Activated CD4-positive, alpha-beta T cell treated with anti-CD3 and anti-CD28 coated beads for 36 hours (primary cell): ENCODE measurements at regions not wholly inside any gene's neighbourhood (a gene's known extent, or its start where the extent isn't known, plus 50 kb on each side); places are given as distances from the start of the nearest gene placed in this dataset.

Source experiments
- ATAC-seq: fragments of 200-7000 bp; cut with Tn5 transposase; one replicate; pipeline ENCODE4 v1.10.0; 2021; ENCODE audit warnings: mild to moderate bottlenecking, moderate library complexity
- CTCF ChIA-PET: fragments of 350-600 bp; sonication (Branson Sonifier 250); formaldehyde crosslinking; loops from one replicate; lab custom pipeline; 2021; ENCODE audit warnings: antibody characterized with exemption; lab: Charles Lee
- POLR2A ChIA-PET: fragments of 350-600 bp; sonication (Branson Sonifier 250); formaldehyde crosslinking; loops from one replicate; lab custom pipeline; 2021; ENCODE audit warnings: antibody characterized with exemption, inconsistent platforms; lab: Charles Lee
- DNase-seq: peaks from one replicate; pipeline ENCODE4 v3.0.0-alpha.2; 2020
- H3K27ac Mint-ChIP-seq: one replicate; pipeline ENCODE4 v1.8.0; 2021; ENCODE audit warnings: mixed read lengths
- H3K27me3 Mint-ChIP-seq: one replicate; pipeline ENCODE4 v1.8.0; 2021; ENCODE audit warnings: mixed read lengths
- H3K36me3 Mint-ChIP-seq: one replicate; pipeline ENCODE4 v1.8.0; 2021; ENCODE audit warnings: low read depth, mixed read lengths
- H3K4me1 Mint-ChIP-seq: one replicate; pipeline ENCODE4 v1.8.0; 2021; ENCODE audit warnings: mixed read lengths
- H3K4me3 Mint-ChIP-seq: one replicate; pipeline ENCODE4 v1.8.0; 2021; ENCODE audit warnings: mild to moderate bottlenecking, moderate library complexity, mixed read lengths
- H3K9me3 Mint-ChIP-seq: one replicate; pipeline ENCODE4 v1.8.0; 2021; ENCODE audit warnings: low read depth, mixed read lengths
- intact Hi-C, 2 experiments: fragments of 100-400 bp; cut with DNase I in 1 of 2; cut with micrococcal nuclease in 1 of 2; formaldehyde crosslinking; loops; one replicate each; pipeline versions ENCODE4 v1.14.2 to v1.15.1; 2022 to 2024; cut with DNase I, micrococcal nuclease

DNA sequence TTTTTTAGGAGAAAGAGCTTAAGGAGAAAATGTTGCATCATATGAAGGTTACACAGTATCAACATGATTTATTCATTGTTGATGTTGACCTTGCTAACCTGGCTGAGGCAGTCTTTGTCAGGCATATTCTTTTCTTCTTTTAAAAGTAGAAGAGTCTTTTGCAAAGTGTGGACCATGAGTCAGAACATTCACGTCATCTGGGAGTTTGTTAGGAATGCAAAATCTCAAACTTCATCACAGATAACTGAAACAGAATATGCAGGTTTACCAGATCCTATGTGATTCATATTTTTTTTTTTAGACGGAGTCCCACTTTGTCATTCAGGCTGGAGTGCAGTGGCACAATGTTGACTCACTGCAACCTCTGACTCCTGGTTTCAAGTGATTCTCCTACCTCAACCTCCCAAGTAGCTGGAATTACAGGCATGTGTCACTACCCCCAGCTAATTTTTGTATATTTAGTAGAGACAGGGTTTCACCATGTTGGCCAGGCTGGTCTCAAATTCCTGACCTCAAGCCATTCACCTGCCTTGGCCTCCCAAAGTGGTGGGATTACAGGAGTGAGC lies 530.4 kb upstream of the BTBD3 start:
- H3K9me3 Mint-ChIP-seq = peaks cover 13% of the 10 kb centered on the region
- ChIA-PET POLR2A (no interaction called here), CTCF (no interaction called here)
- DNase-seq (no peak), ATAC-seq (no peak)
- no peak overlapping the region for H3K4me3 Mint-ChIP-seq
- no peaks in the 10 kb centered on the region for H3K4me1 Mint-ChIP-seq
- H3K27ac Mint-ChIP-seq = no peak overlapping the region
- H3K27me3 Mint-ChIP-seq = no peaks in the 10 kb centered on the region
- intact Hi-C loops = no loop called here
- no peaks in the 10 kb centered on the region for H3K36me3 Mint-ChIP-seq

DNA sequence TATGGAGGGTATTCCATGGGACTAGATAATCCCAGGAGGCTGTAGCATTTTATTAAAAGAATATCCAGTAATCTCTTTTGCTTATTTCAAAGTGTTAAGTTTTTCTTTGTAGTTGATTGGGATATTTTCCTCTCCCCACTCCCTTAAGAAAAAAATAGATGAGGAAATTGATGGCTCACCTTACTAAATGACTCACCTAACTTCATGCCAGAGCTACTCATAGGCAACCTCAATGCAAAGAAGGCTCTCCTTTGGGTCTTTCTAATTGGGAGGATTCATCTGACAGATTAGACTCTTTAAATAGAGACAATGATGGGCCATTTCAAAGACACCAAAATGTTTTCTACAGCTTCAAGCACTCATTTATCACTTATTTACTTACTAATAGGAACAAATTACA lies 528.5 kb upstream of the BTBD3 start:
- Mint-ChIP-seq H3K4me1 (no peaks in the 10 kb centered on the region), H3K36me3 (no peaks in the 10 kb centered on the region), H3K9me3 (peaks cover 9% of the 10 kb centered on the region), H3K4me3 (no peak overlapping the region), H3K27me3 (no peaks in the 10 kb centered on the region), H3K27ac (no peak overlapping the region)
- ChIA-PET CTCF (no interaction called here), POLR2A (no interaction called here)
- no peak for ATAC-seq
- intact Hi-C loops = no loop called here
- no peak for DNase-seq

DNA sequence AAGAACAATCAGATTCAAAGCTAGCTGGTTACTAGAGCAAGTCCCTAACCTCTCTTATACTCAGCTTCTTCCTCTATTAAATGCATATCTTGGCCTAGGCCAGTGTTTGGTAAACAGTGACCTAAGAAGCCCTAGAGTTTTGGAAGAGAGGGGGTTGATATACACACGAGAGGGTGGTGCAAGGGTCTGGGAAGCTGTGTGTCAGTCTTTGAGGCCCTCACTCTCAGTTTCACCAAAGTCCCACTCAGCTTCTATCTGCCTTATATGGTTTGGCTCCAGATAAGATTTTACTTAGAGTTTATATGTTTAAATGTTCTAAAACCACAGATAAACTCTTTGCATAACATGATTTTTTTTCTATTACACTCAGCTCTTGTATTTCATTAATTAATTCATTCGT lies 526.1 kb upstream of the BTBD3 start:
- Mint-ChIP-seq H3K27ac (no peak overlapping the region), H3K27me3 (no peaks in the 10 kb centered on the region), H3K36me3 (no peaks in the 10 kb centered on the region), H3K4me3 (no peak overlapping the region), H3K9me3 (peaks cover 9% of the 10 kb centered on the region), H3K4me1 (no peaks in the 10 kb centered on the region)
- POLR2A ChIA-PET = no interaction called here
- ATAC-seq = no peak
- no peak for DNase-seq
- CTCF ChIA-PET = no interaction called here
- intact Hi-C loops = no loop called here

DNA sequence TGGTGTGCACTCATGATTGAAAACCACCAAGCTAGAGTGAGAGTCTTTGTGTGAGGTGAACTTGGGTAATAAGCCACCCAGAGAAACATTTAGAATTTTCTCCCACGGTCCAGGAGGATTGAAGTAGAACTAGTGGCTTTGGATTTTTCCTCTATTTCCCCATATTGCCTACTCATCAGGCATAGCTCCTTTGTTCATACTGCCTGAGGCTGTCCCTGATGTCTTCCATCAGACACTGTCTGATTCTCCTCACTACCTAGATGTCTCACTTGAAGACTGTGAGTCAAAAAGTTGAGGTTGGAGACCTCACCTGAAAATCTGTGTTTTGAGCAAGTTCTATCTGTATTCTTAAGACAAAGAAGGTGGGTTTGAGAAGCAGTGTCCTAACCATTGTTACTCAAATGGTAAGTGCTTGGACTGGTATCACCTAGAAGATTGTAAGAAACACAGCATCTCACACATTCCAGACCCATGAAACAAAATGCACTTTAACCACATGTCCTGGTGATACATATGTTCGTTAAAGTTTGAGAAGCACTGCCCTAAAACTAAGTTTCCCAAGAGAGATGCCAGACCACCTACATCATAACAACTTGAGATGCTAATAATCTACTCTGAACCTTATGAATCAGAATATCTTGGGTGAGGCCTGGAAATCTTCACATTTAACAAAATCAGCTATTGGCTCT lies 523.4 kb upstream of the BTBD3 start:
- Mint-ChIP-seq H3K4me1 (no peaks in the 10 kb centered on the region), H3K27me3 (no peaks in the 10 kb centered on the region), H3K27ac (no peak overlapping the region), H3K4me3 (no peak overlapping the region), H3K9me3 (peaks cover under 1% of the 10 kb centered on the region), H3K36me3 (no peaks in the 10 kb centered on the region)
- ATAC-seq (no peak), DNase-seq (no peak)
- intact Hi-C loops = no loop called here
- ChIA-PET CTCF (no interaction called here), POLR2A (no interaction called here)

DNA sequence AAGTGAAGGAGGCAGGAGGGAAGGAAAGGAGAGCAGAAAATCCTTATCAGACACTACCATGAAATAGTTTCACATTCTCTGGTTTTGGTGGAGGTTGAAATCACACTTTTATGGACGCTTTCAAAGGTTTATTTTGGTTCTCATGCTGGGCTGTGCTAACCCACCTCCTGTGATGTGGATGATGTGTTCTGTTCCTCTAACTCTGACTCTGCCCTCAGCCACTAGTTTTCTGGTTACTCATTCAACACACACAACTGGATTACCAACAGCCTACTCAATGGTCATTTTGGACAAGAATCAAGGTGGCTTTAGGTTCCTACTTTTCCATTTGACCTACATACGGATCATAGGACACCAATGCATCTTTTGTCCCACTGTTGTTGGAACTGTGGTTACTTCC lies 522.1 kb upstream of the BTBD3 start:
- H3K4me3 Mint-ChIP-seq = no peak overlapping the region
- ChIA-PET POLR2A (no interaction called here), CTCF (no interaction called here)
- intact Hi-C loops = no loop called here
- H3K4me1 Mint-ChIP-seq = no peaks in the 10 kb centered on the region
- no peaks in the 10 kb centered on the region for H3K27me3 Mint-ChIP-seq
- ATAC-seq (no peak), DNase-seq (no peak)
- no peaks in the 10 kb centered on the region for H3K9me3 Mint-ChIP-seq
- H3K27ac Mint-ChIP-seq = no peak overlapping the region
- no peaks in the 10 kb centered on the region for H3K36me3 Mint-ChIP-seq

DNA sequence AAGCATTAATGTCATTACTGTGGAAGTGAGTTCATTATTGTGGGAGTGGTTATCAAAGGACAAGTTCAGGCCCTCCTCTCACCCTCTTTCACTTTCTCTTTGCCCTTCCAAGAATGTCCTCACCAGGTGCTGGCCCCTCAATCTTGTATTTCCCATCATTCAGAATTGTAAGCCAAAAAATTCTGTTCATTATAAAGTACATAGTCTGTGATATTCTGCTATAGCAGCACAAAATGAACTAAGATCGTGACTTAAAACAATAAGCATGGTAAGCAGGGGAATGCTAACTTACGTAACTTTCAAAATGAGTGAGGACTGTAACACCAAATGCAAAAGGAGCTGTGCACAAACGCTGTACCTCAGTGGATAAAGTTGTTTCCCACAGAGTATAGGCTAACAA lies 515.7 kb upstream of the BTBD3 start:
- no peaks in the 10 kb centered on the region for H3K36me3 Mint-ChIP-seq
- DNase-seq (no peak), ATAC-seq (no peak)
- CTCF ChIA-PET = interaction anchor here (0.6 kb wide), 1 partner anchor 1111 kb away, joined by 3 read pairs; no protein-coding TSS in a partner anchor
- POLR2A ChIA-PET = no interaction called here
- no peak overlapping the region for H3K27ac Mint-ChIP-seq
- intact Hi-C loops = no loop called here
- H3K4me1 Mint-ChIP-seq = no peaks in the 10 kb centered on the region
- no peak overlapping the region for H3K4me3 Mint-ChIP-seq
- peaks cover 1% of the 10 kb centered on the region for H3K9me3 Mint-ChIP-seq
- H3K27me3 Mint-ChIP-seq = no peaks in the 10 kb centered on the region

DNA sequence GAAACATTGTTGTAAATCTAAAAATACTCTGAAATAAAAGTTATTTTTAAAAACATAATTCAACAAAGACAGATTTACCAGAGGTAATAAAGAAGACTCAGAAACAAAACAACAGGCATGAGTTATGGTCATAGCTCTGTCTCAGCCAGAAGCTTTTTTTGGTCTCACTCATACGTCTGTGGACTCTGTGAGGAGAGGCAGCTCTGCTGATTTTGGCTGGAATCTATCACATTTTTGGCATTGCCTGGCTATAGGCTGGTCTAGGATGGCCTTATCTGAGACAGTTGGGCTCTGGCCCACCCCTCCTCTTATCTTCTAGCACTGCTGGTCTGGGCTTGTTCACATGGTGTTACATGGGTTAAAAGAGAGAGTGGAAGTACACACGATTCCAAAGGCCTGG lies 514.0 kb upstream of the BTBD3 start:
- POLR2A ChIA-PET = no interaction called here
- Mint-ChIP-seq H3K9me3 (peaks cover 1% of the 10 kb centered on the region), H3K4me1 (no peaks in the 10 kb centered on the region), H3K27ac (no peak overlapping the region), H3K36me3 (no peaks in the 10 kb centered on the region), H3K27me3 (no peaks in the 10 kb centered on the region), H3K4me3 (no peak overlapping the region)
- CTCF ChIA-PET = no interaction called here
- ATAC-seq = no peak
- intact Hi-C loops = no loop called here
- DNase-seq = no peak

DNA sequence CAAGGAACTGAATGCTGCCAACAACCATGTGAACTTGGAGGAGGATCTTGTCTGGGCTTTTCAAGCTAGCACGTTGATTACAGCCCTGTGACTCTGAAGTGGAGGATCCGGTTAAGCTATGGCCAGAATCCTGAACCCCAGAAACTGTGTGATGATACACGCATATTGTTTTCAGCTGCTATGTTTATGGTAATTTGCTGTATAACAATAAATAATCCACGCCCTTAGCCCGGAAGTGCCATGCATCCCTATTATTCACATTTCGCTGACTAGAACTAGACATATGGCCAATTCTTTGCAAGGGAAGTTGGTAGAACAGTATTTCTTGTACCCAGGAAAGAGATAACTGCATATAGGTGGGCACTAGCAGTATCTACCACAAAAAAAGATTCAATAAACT lies 510.8 kb upstream of the BTBD3 start:
- no peaks in the 10 kb centered on the region for H3K27me3 Mint-ChIP-seq
- H3K27ac Mint-ChIP-seq = no peak overlapping the region
- no peaks in the 10 kb centered on the region for H3K4me1 Mint-ChIP-seq
- H3K4me3 Mint-ChIP-seq = no peak overlapping the region
- ChIA-PET POLR2A (no interaction called here), CTCF (interaction anchor here (0.6 kb wide), 1 partner anchor 1250 kb away, joined by 3 read pairs; no protein-coding TSS in a partner anchor)
- H3K36me3 Mint-ChIP-seq = no peaks in the 10 kb centered on the region
- peaks cover 5% of the 10 kb centered on the region for H3K9me3 Mint-ChIP-seq
- no peak for DNase-seq
- intact Hi-C loops = no loop called here
- ATAC-seq = no peak

DNA sequence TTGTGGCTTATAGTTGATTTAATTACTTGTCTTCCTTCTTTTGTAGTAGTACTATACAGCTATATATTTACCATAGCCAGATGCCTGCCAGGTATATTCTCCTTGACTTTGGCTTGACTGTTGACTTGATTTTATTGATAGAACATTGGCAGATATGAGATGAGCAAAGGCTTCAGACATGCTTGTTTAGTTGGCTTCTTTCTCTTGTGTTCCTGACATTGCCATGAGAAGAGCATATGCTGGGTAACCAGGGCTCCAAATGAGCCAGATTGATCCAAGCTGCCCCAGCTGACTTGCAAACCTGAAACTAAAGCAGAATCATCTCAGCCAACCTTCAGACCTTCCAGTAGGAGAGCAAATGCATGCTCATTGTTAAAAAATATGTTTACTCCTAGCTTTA lies 508.1 kb upstream of the BTBD3 start:
- ATAC-seq (no peak), DNase-seq (no peak)
- intact Hi-C loops = no loop called here
- ChIA-PET CTCF (interaction anchor here (0.7 kb wide), 1 partner anchor 69 kb away, joined by 3 read pairs; no protein-coding TSS in a partner anchor), POLR2A (no interaction called here)
- no peaks in the 10 kb centered on the region for H3K4me1 Mint-ChIP-seq
- no peak overlapping the region for H3K4me3 Mint-ChIP-seq
- peaks cover 10% of the 10 kb centered on the region for H3K9me3 Mint-ChIP-seq
- no peak overlapping the region for H3K27ac Mint-ChIP-seq
- no peaks in the 10 kb centered on the region for H3K27me3 Mint-ChIP-seq
- H3K36me3 Mint-ChIP-seq = no peaks in the 10 kb centered on the region

DNA sequence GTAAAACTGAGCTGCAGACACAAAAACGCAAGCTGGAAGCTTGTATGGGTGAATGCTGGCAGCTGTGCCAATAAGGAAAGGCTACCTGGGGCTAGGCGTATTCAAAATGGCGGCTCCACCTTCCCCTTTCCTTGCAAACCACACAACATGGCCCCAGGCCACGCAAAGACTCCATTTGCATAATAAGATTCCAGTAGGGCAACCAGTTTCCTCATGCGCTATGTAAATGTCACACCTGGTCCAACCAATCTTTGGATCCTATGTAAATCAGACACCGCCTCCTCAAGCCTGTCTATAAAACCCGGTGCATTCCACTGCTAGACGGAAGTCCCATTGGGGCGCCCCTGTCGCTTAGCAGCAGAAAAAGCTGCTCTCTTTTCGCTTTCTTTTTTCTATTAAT lies 505.9 kb upstream of the BTBD3 start:
- DNase-seq (no peak), ATAC-seq (no peak)
- Mint-ChIP-seq H3K4me1 (no peaks in the 10 kb centered on the region), H3K27ac (no peak overlapping the region), H3K36me3 (no peaks in the 10 kb centered on the region), H3K4me3 (no peak overlapping the region), H3K9me3 (peaks cover 10% of the 10 kb centered on the region), H3K27me3 (no peaks in the 10 kb centered on the region)
- ChIA-PET POLR2A (no interaction called here), CTCF (no interaction called here)
- intact Hi-C loops = no loop called here

DNA sequence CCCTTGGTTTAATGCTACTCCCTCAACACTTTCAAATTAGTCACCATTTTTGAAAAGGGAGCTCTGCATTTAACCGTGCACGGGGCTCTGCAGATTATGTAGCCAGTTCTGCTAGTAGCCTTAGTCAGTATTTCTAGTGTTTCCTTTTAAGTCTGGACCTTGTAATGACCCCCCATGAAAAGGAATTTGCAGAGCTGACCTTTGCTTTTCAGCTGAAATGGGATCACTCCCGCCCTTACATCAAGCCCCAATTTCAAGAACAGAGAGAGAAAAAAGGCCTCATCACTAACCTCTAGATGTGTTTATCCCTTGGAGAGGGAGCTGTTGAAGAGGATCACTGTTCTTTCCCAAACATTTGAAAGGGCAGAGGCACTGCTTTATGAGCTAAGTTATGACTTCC lies 490.7 kb upstream of the BTBD3 start:
- no peaks in the 10 kb centered on the region for H3K9me3 Mint-ChIP-seq
- ATAC-seq (no peak), DNase-seq (no peak)
- H3K4me1 Mint-ChIP-seq = no peaks in the 10 kb centered on the region
- POLR2A ChIA-PET = no interaction called here
- CTCF ChIA-PET = no interaction called here
- no peaks in the 10 kb centered on the region for H3K36me3 Mint-ChIP-seq
- intact Hi-C loops = no loop called here
- no peak overlapping the region for H3K27ac Mint-ChIP-seq
- no peak overlapping the region for H3K4me3 Mint-ChIP-seq
- H3K27me3 Mint-ChIP-seq = no peaks in the 10 kb centered on the region

DNA sequence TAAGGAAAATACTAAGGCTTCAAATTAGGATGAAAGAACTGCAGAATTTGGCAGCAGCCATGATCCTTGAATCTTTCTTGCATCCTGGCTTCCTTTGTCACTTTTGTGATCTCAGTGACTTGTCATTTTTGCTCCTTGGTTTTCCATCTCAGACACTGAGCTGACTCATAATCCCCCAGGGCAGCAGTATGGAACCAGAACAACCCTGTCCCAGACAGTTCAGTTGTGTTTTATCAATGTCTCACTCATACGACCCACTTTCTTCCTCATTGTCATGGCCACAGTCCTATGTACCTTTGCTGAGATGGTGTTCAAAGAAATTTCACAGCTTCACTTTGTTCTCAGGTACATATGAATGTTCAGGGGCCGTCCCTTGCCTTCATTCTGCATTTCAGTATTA lies 488.5 kb upstream of the BTBD3 start:
- H3K36me3 Mint-ChIP-seq = no peaks in the 10 kb centered on the region
- no peak overlapping the region for H3K27ac Mint-ChIP-seq
- no peaks in the 10 kb centered on the region for H3K4me1 Mint-ChIP-seq
- ChIA-PET CTCF (no interaction called here), POLR2A (no interaction called here)
- no peaks in the 10 kb centered on the region for H3K27me3 Mint-ChIP-seq
- intact Hi-C loops = no loop called here
- H3K9me3 Mint-ChIP-seq = no peaks in the 10 kb centered on the region
- ATAC-seq (no peak), DNase-seq (no peak)
- H3K4me3 Mint-ChIP-seq = no peak overlapping the region
